HG03460 (cell line): ENCODE measurements at regions not wholly inside any gene's neighbourhood (a gene's known extent, or its start where the extent isn't known, plus 50 kb on each side); places are given as distances from the start of the nearest gene placed in this dataset.
A peak's percentile ranks its signal among the peaks of the same experiment; 100 is the strongest.
"Not testable (repeated sequence)": the region's sequence is repeated elsewhere in the genome, so short reads cannot be mapped to it uniquely, and the experiment has no call there.

Source experiments
- ATAC-seq: cut with Tn5 transposase; IDR thresholded peaks from one replicate; pipeline ENCODE4 v1.9.1; 2021; ENCODE audit not compliant: unreplicated experiment

GRCh38 chr11:22920939-22921565 is 60.8 kb upstream of the CCDC179 start:
- ATAC-seq, result peak; percentile 99

GRCh38 chr11:22922672-22923071 is 62.4 kb upstream of the CCDC179 start:
- no peak for ATAC-seq

- ATAC-seq, result no peak
These were observed 63.3 kb upstream of the CCDC179 start for GRCh38 chr11:22923561-22923960.

GRCh38 chr11:22926341-22926740 is 66.1 kb upstream of the CCDC179 start:
- no peak for ATAC-seq

GRCh38 chr11:22927793-22928192 is 67.5 kb upstream of the CCDC179 start:
- no peak for ATAC-seq

- ATAC-seq, result no peak
These were observed 68.1 kb upstream of the CCDC179 start for GRCh38 chr11:22928207-22928917.

GRCh38 chr11:22930816-22931594 is 70.7 kb upstream of the CCDC179 start:
- peak; percentile 96 for ATAC-seq

- no peak for ATAC-seq
These were observed 78.4 kb upstream of the CCDC179 start for GRCh38 chr11:22938691-22939090.

- ATAC-seq, result not testable (repeated sequence)
These were observed 81.3 kb upstream of the CCDC179 start for GRCh38 chr11:22941544-22941943.

GRCh38 chr11:22957786-22958185 is 97.5 kb upstream of the CCDC179 start:
- ATAC-seq, result no peak

- no peak for ATAC-seq
These were observed 114.0 kb upstream of the CCDC179 start for GRCh38 chr11:22974251-22974650.

- ATAC-seq, result no peak
These were observed 115.9 kb upstream of the CCDC179 start for GRCh38 chr11:22976146-22976545.

GRCh38 chr11:22982903-22983302 is 122.6 kb upstream of the CCDC179 start:
- ATAC-seq, result no peak

- ATAC-seq, result no peak
These were observed 123.8 kb upstream of the CCDC179 start for GRCh38 chr11:22984045-22984444.

- ATAC-seq, result no peak
These were observed 129.1 kb upstream of the CCDC179 start for GRCh38 chr11:22989371-22989770.

GRCh38 chr11:22991196-22991595 is 130.9 kb upstream of the CCDC179 start:
- no peak for ATAC-seq

GRCh38 chr11:23006730-23007129 is 146.5 kb upstream of the CCDC179 start:
- ATAC-seq, result no peak

GRCh38 chr11:23010790-23011335 is 150.6 kb upstream of the CCDC179 start:
- no peak for ATAC-seq

- ATAC-seq, result no peak
These were observed 152.7 kb upstream of the CCDC179 start for GRCh38 chr11:23012930-23013329.

- ATAC-seq, result no peak
These were observed 153.2 kb upstream of the CCDC179 start for GRCh38 chr11:23013509-23013908.

- peak; percentile 47 for ATAC-seq
These were observed 161.1 kb upstream of the CCDC179 start for GRCh38 chr11:23021287-23021863.
